B cell (primary cell): ENCODE measurements at regions not wholly inside any gene's neighbourhood (a gene's known extent, or its start where the extent isn't known, plus 50 kb on each side); places are given as distances from the start of the nearest gene placed in this dataset.

Source experiments
- ATAC-seq: fragments of 200-7000 bp; cut with Tn5 transposase; one replicate; pipeline ENCODE4 v1.10.0; 2021; ENCODE audit warnings: low read depth, mild to moderate bottlenecking, moderate number of reproducible peaks, moderate library complexity
- CTCF ChIA-PET: fragments of 350-600 bp; sonication (Branson Sonifier 250); formaldehyde crosslinking; loops from one replicate; lab custom pipeline; 2021; ENCODE audit warnings: antibody characterized with exemption, inconsistent platforms; lab: Charles Lee
- POLR2A ChIA-PET: fragments of 350-600 bp; sonication (Branson Sonifier 250); formaldehyde crosslinking; loops from one replicate; lab custom pipeline; 2021; ENCODE audit warnings: antibody characterized with exemption; lab: Charles Lee
- DNase-seq: peaks from one replicate; pipeline ENCODE4 v3.0.0; 2013
- H2AFZ ChIP-seq: 2 replicates; pipeline ENCODE4 v1.6.1; 2012; ENCODE audit warnings: mild to moderate bottlenecking, low read depth, low read length; ENCODE audit not compliant: insufficient read depth, poor library complexity, severe bottlenecking
- H3K27ac ChIP-seq, 2 donors: 1 replicate in 1 of 2; 2 replicates in 1 of 2; pipeline ENCODE4 v1.5.1; 2012 to 2013; ENCODE audit warnings: low read length in 2 of 2, mild to moderate bottlenecking in 2 of 2, moderate library complexity in 1 of 2
- H3K27me3 ChIP-seq, 4 experiments: fragments of 200-600 bp in 1 of 4; sonication (generic) in 1 of 4; replicated peaks in 1 of 4; 1 replicate in 2 of 4; 2 replicates in 2 of 4; pipeline versions ENCODE4 v1.6.1 to v1.7.0; 2013 to 2016; ENCODE audit warnings: low read length in 3 of 4, mild to moderate bottlenecking in 2 of 4, mixed read lengths in 1 of 4, moderate library complexity in 1 of 4; ENCODE audit not compliant: insufficient read depth in 4 of 4, control insufficient read depth in 3 of 4; ENCODE audit errors: control extremely low read depth in 1 of 4
- H3K36me3 ChIP-seq, 2 experiments: replicated peaks in 1 of 2; 1 replicate in 1 of 2; 2 replicates in 1 of 2; pipeline versions ENCODE4 v1.6.1 to v1.7.1; 2013; ENCODE audit warnings: low read length in 1 of 2; ENCODE audit not compliant: insufficient read depth in 2 of 2, control insufficient read depth in 1 of 2; ENCODE audit errors: control extremely low read depth in 1 of 2, extremely low read depth in 1 of 2
- H3K4me1 ChIP-seq, 2 donors: fragments of 200-600 bp in 1 of 2; sonication (generic) in 1 of 2; 1 replicate in 1 of 2; 2 replicates in 1 of 2; pipeline versions ENCODE4 v1.5.1 to v1.6.1; 2013 to 2017; ENCODE audit warnings: low read length in 2 of 2; ENCODE audit not compliant: control insufficient read depth in 2 of 2, insufficient read depth in 2 of 2
- H3K4me2 ChIP-seq: replicated peaks from 2 replicates; pipeline ENCODE3; 2012; ENCODE audit warnings: mild to moderate bottlenecking, low read depth, low read length; ENCODE audit not compliant: poor library complexity, severe bottlenecking
- H3K4me3 ChIP-seq, 5 experiments: fragments of 200-600 bp in 1 of 5; sonication (generic) in 1 of 5; 1 replicate in 3 of 5; 2 replicates in 2 of 5; pipeline versions ENCODE4 v1.5.1 to v1.7.0; 2011 to 2016; ENCODE audit warnings: low read length in 4 of 5, mild to moderate bottlenecking in 4 of 5, low read depth in 2 of 5, control low read depth in 1 of 5, moderate library complexity in 1 of 5; ENCODE audit not compliant: insufficient read depth in 1 of 5; ENCODE audit errors: control extremely low read depth in 1 of 5, extremely low read depth in 1 of 5
- H3K79me2 ChIP-seq: fragments of 200-600 bp; sonication (generic); one replicate; pipeline ENCODE4 v1.6.0; 2016; ENCODE audit warnings: low read length; ENCODE audit not compliant: control insufficient read depth, insufficient read depth
- H3K9ac ChIP-seq: fragments of 200-600 bp; sonication (generic); 2 replicates; pipeline ENCODE4 v1.6.1; 2017; ENCODE audit warnings: mild to moderate bottlenecking, low read length, moderate library complexity
- H3K9me3 ChIP-seq, 3 donors: one replicate each; pipeline versions ENCODE4 v1.6.1 to v1.7.1; 2013; ENCODE audit warnings: low read length in 2 of 3; ENCODE audit not compliant: control insufficient read depth in 2 of 3, insufficient read depth in 1 of 3; ENCODE audit errors: control extremely low read depth in 1 of 3
- H4K20me1 ChIP-seq: 2 replicates; pipeline ENCODE4 v1.6.0; 2012; ENCODE audit warnings: mild to moderate bottlenecking, low read length; ENCODE audit not compliant: insufficient read depth, control insufficient read depth, poor library complexity, severe bottlenecking
- H3K27ac Mint-ChIP-seq: one replicate; pipeline ENCODE4 v1.8.0; 2021; ENCODE audit warnings: mixed read lengths
- H3K27me3 Mint-ChIP-seq: one replicate; pipeline ENCODE4 v1.8.0; 2021; ENCODE audit warnings: mixed read lengths
- H3K4me1 Mint-ChIP-seq: one replicate; pipeline ENCODE4 v1.8.0; 2021; ENCODE audit warnings: mixed read lengths
- H3K4me3 Mint-ChIP-seq: one replicate; pipeline ENCODE4 v1.8.0; 2021; ENCODE audit warnings: mixed read lengths
- H3K9me3 Mint-ChIP-seq: one replicate; pipeline ENCODE4 v1.8.0; 2022; ENCODE audit warnings: mixed read lengths; ENCODE audit not compliant: insufficient read depth
- EZH2 ChIP-seq: IDR thresholded peaks from 2 replicates; pipeline ENCODE4 v1.6.1; 2012; ENCODE audit warnings: borderline replicate concordance, low read depth, mild to moderate bottlenecking, moderate library complexity, low read length; ENCODE audit not compliant: insufficient read depth, poor library complexity, severe bottlenecking
- WGBS: methylation state at CpG from one replicate; pipeline ENCODE4 v1.1.5; 2013; ENCODE audit warnings: missing lambda C conversion rate; ENCODE audit not compliant: insufficient coverage; 5-methylcytosine and 5-hydroxymethylcytosine counted together
- intact Hi-C: fragments of 100-400 bp; cut with micrococcal nuclease; formaldehyde crosslinking; loops from one replicate; pipeline ENCODE4 v1.10.0; 2022
- TF ChIP-seq, protein P1 (sequence below): fragments of 200-600 bp; IDR thresholded peaks from one replicate; pipeline ENCODE4 v1.8.0; 2022; ENCODE audit warnings: antibody characterized with exemption, mild to moderate bottlenecking

DNA sequence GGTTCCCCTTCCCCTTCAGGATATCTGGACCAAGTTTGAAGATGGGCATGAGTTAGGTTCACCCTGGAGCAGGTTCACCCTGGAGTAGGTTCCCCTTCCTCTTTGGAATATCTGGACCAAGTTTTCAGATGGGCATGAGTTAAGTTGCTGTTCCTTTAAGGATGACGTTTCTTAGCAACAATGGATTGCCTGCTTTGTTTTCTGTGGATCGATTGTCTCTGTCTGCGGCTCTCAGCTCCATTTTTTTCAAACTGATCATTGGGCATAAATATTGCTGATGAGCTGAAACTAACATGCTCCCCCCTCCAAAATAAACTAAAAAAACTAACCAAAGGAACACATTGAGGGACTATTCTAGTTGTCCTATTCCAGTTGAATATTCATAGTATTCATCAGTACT is 149.5 kb downstream of the SPP2 start:
- WGBS: 60% methylated on average over 1 of the region's 3 CpGs

DNA sequence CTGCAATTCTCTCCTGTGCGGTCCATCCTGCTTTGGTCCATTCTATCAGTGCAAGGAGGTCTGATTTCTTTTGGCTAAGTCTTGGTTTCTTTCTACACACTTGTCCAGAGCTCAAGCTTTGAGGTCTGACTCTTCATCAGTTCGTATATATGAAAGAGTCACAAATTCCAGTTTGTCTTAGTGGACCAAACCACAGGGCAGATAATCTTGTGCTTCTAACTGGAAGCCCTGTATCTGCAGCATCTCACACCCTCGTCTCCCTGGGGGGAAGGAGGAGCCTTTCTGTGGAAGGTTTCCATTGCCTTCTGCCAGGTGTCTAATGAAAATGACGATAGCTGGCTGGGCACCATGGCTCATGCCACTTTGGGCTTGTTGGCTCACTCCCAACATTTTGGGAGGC is 148.5 kb downstream of the SPP2 start:
- Histone ChIP-seq H3K9ac (no peak overlapping the region), H3K27ac (no peak overlapping the region), H4K20me1 (no peaks in the 10 kb centered on the region), H3K4me3 (no peak overlapping the region), H3K9me3 (peaks cover 0 to 9% (median 3%) of the 10 kb centered on the region in 3 donors), H3K27me3 (peaks cover 0 to 19% (median 5%) of the 10 kb centered on the region in 4 experiments), H3K4me2 (no peak overlapping the region), H3K79me2 (no peaks in the 10 kb centered on the region), H3K36me3 (no peaks in the 10 kb centered on the region), H2AFZ (no peak overlapping the region), H3K4me1 (no peaks in the 10 kb centered on the region)
- no peak for TF ChIP-seq EZH2
- TF ChIP-seq, protein P1, sequence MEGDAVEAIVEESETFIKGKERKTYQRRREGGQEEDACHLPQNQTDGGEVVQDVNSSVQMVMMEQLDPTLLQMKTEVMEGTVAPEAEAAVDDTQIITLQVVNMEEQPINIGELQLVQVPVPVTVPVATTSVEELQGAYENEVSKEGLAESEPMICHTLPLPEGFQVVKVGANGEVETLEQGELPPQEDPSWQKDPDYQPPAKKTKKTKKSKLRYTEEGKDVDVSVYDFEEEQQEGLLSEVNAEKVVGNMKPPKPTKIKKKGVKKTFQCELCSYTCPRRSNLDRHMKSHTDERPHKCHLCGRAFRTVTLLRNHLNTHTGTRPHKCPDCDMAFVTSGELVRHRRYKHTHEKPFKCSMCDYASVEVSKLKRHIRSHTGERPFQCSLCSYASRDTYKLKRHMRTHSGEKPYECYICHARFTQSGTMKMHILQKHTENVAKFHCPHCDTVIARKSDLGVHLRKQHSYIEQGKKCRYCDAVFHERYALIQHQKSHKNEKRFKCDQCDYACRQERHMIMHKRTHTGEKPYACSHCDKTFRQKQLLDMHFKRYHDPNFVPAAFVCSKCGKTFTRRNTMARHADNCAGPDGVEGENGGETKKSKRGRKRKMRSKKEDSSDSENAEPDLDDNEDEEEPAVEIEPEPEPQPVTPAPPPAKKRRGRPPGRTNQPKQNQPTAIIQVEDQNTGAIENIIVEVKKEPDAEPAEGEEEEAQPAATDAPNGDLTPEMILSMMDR: no peak
- WGBS: 100% methylated on average over 1 of the region's 4 CpGs
- POLR2A ChIA-PET: no interaction called here
- no peak for DNase-seq
- no peaks in the 10 kb centered on the region for H3K4me1 Mint-ChIP-seq
- H3K9me3 Mint-ChIP-seq: no peaks in the 10 kb centered on the region
- no peak for ATAC-seq
- CTCF ChIA-PET: no interaction called here
- H3K27ac Mint-ChIP-seq: no peak overlapping the region
- intact Hi-C loops: no loop called here
- peaks cover 27% of the 10 kb centered on the region for H3K27me3 Mint-ChIP-seq
- H3K4me3 Mint-ChIP-seq: no peak overlapping the region

More for the DNA sequence above, 149.5 kb downstream of the SPP2 start:
- TF ChIP-seq, protein P1: no peak
- TF ChIP-seq EZH2: no peak
- intact Hi-C loops: no loop called here
- Mint-ChIP-seq H3K4me3 (no peak overlapping the region), H3K27ac (no peak overlapping the region), H3K4me1 (no peaks in the 10 kb centered on the region), H3K9me3 (no peaks in the 10 kb centered on the region), H3K27me3 (peaks cover 23% of the 10 kb centered on the region)
- H3K4me1 ChIP-seq: no peaks in the 10 kb centered on the region
- DNase-seq (no peak), ATAC-seq (no peak)
- H3K9me3 ChIP-seq: peaks cover 0 to 9% (median 5%) of the 10 kb centered on the region in 3 donors
- POLR2A ChIA-PET: no interaction called here
- H3K9ac ChIP-seq: no peak overlapping the region
- H3K79me2 ChIP-seq: no peaks in the 10 kb centered on the region
- no peak overlapping the region for H3K27ac ChIP-seq
- H4K20me1 ChIP-seq: no peaks in the 10 kb centered on the region
- H3K4me3 ChIP-seq: no peak overlapping the region
- no peak overlapping the region for H3K4me2 ChIP-seq
- H2AFZ ChIP-seq: no peak overlapping the region
- no peaks in the 10 kb centered on the region for H3K36me3 ChIP-seq
- CTCF ChIA-PET: no interaction called here
- H3K27me3 ChIP-seq: peaks cover 0 to 15% (median 3%) of the 10 kb centered on the region in 4 experiments
